ENCODE measurements at regions not wholly inside any gene's neighbourhood (a gene's known extent, or its start where the extent isn't known, plus 50 kb on each side); places are given as distances from the start of the nearest gene placed in this dataset.

- Mint-ChIP-seq H3K4me1 (no peaks in the 10 kb centered on the region), H3K27me3 (peaks cover 10% of the 10 kb centered on the region), H3K36me3 (ENCODE audit: low read depth) (peaks cover 2% of the 10 kb centered on the region), H3K4me3 (no peak overlapping the region), H3K27ac (no peak overlapping the region)
- no peak for DNase-seq
- no peaks in the 10 kb centered on the region for H3K9me3 ChIP-seq (ENCODE audit: control insufficient read depth, low read length, poor library complexity, severe bottlenecking)
- ATAC-seq: no peak
These were observed 94.1 kb downstream of the SIK1 start for GRCh38 chr21:43332861-43333297.

GRCh38 chr21:43331962-43332828, 94.7 kb downstream of the SIK1 start:
- peaks cover 2% of the 10 kb centered on the region for H3K36me3 Mint-ChIP-seq (ENCODE audit: low read depth)
- ATAC-seq: no peak
- H3K4me3 Mint-ChIP-seq: no peak overlapping the region
- H3K27me3 Mint-ChIP-seq: peaks cover 10% of the 10 kb centered on the region
- no peak for DNase-seq
- no peaks in the 10 kb centered on the region for H3K4me1 Mint-ChIP-seq
- H3K27ac Mint-ChIP-seq: no peak overlapping the region
- H3K9me3 ChIP-seq (ENCODE audit: control insufficient read depth, low read length, poor library complexity, severe bottlenecking): no peaks in the 10 kb centered on the region

GRCh38 chr21:43331111-43331961, 95.6 kb downstream of the SIK1 start:
- Mint-ChIP-seq H3K4me1 (no peaks in the 10 kb centered on the region), H3K27me3 (peaks cover 17% of the 10 kb centered on the region), H3K4me3 (no peak overlapping the region), H3K36me3 (ENCODE audit: low read depth) (peaks cover 2% of the 10 kb centered on the region), H3K27ac (no peak overlapping the region)
- DNase-seq (no peak), ATAC-seq (no peak)
- no peaks in the 10 kb centered on the region for H3K9me3 ChIP-seq (ENCODE audit: control insufficient read depth, low read length, poor library complexity, severe bottlenecking)

GRCh38 chr21:43330306-43330881, 96.5 kb downstream of the SIK1 start:
- DNase-seq: no peak
- peaks cover 2% of the 10 kb centered on the region for H3K36me3 Mint-ChIP-seq (ENCODE audit: low read depth)
- no peaks in the 10 kb centered on the region for H3K9me3 ChIP-seq (ENCODE audit: control insufficient read depth, low read length, poor library complexity, severe bottlenecking)
- H3K27ac Mint-ChIP-seq: no peak overlapping the region
- H3K4me1 Mint-ChIP-seq: peaks cover 3% of the 10 kb centered on the region
- H3K27me3 Mint-ChIP-seq: peaks cover 21% of the 10 kb centered on the region
- ATAC-seq: no peak
- no peak overlapping the region for H3K4me3 Mint-ChIP-seq

- Mint-ChIP-seq H3K36me3 (ENCODE audit: low read depth) (peaks cover 2% of the 10 kb centered on the region), H3K27ac (no peak overlapping the region), H3K27me3 (peaks cover 21% of the 10 kb centered on the region), H3K4me1 (peaks cover 4% of the 10 kb centered on the region), H3K4me3 (no peak overlapping the region)
- ATAC-seq (no peak), DNase-seq (no peak)
- no peaks in the 10 kb centered on the region for H3K9me3 ChIP-seq (ENCODE audit: control insufficient read depth, low read length, poor library complexity, severe bottlenecking)
These were observed 97.1 kb downstream of the SIK1 start for GRCh38 chr21:43329711-43330269.

GRCh38 chr21:43328958-43329691, 97.8 kb downstream of the SIK1 start:
- no peak overlapping the region for H3K27ac Mint-ChIP-seq
- peaks cover 21% of the 10 kb centered on the region for H3K27me3 Mint-ChIP-seq
- H3K36me3 Mint-ChIP-seq (ENCODE audit: low read depth): peaks cover 2% of the 10 kb centered on the region
- peaks cover 4% of the 10 kb centered on the region for H3K4me1 Mint-ChIP-seq
- H3K9me3 ChIP-seq (ENCODE audit: control insufficient read depth, low read length, poor library complexity, severe bottlenecking): no peaks in the 10 kb centered on the region
- H3K4me3 Mint-ChIP-seq: no peak overlapping the region
- ATAC-seq (no peak), DNase-seq (no peak)

- H3K36me3 Mint-ChIP-seq (ENCODE audit: low read depth): peaks cover 2% of the 10 kb centered on the region
- no peak overlapping the region for H3K4me3 Mint-ChIP-seq
- no peak for ATAC-seq
- peaks cover 21% of the 10 kb centered on the region for H3K27me3 Mint-ChIP-seq
- DNase-seq: no peak
- H3K4me1 Mint-ChIP-seq: peaks cover 4% of the 10 kb centered on the region
- H3K27ac Mint-ChIP-seq: no peak overlapping the region
- H3K9me3 ChIP-seq (ENCODE audit: control insufficient read depth, low read length, poor library complexity, severe bottlenecking): no peaks in the 10 kb centered on the region
These were observed 98.6 kb downstream of the SIK1 start for GRCh38 chr21:43328185-43328957.

- ATAC-seq (peak; percentile 32), DNase-seq (no peak)
- no peaks in the 10 kb centered on the region for H3K9me3 ChIP-seq (ENCODE audit: control insufficient read depth, low read length, poor library complexity, severe bottlenecking)
- Mint-ChIP-seq H3K27ac (no peak overlapping the region), H3K27me3 (peaks cover 29% of the 10 kb centered on the region), H3K36me3 (ENCODE audit: low read depth) (peaks cover 2% of the 10 kb centered on the region), H3K4me3 (no peak overlapping the region), H3K4me1 (peaks cover 6% of the 10 kb centered on the region)
These were observed 100.8 kb downstream of the SIK1 start for GRCh38 chr21:43325968-43326715.

- Mint-ChIP-seq H3K36me3 (ENCODE audit: low read depth) (peaks cover 2% of the 10 kb centered on the region), H3K27ac (no peak overlapping the region), H3K4me3 (no peak overlapping the region), H3K27me3 (peaks cover 29% of the 10 kb centered on the region), H3K4me1 (peaks cover 6% of the 10 kb centered on the region)
- ATAC-seq: no peak
- no peak for DNase-seq
- H3K9me3 ChIP-seq (ENCODE audit: control insufficient read depth, low read length, poor library complexity, severe bottlenecking): no peaks in the 10 kb centered on the region
These were observed 101.9 kb downstream of the SIK1 start for GRCh38 chr21:43325036-43325435.

- peaks cover 2% of the 10 kb centered on the region for H3K36me3 Mint-ChIP-seq (ENCODE audit: low read depth)
- DNase-seq: no peak
- ATAC-seq: no peak
- no peak overlapping the region for H3K4me3 Mint-ChIP-seq
- no peak overlapping the region for H3K27ac Mint-ChIP-seq
- peaks cover 6% of the 10 kb centered on the region for H3K4me1 Mint-ChIP-seq
- no peaks in the 10 kb centered on the region for H3K9me3 ChIP-seq (ENCODE audit: control insufficient read depth, low read length, poor library complexity, severe bottlenecking)
- peaks cover 29% of the 10 kb centered on the region for H3K27me3 Mint-ChIP-seq
These were observed 102.3 kb downstream of the SIK1 start for GRCh38 chr21:43324596-43324995.

GRCh38 chr21:43323244-43324005, 103.5 kb downstream of the SIK1 start:
- no peaks in the 10 kb centered on the region for H3K9me3 ChIP-seq (ENCODE audit: control insufficient read depth, low read length, poor library complexity, severe bottlenecking)
- DNase-seq: no peak
- H3K27me3 Mint-ChIP-seq: peaks cover 25% of the 10 kb centered on the region

More at GRCh38 chr21:43323244-43324005, 103.5 kb downstream of the SIK1 start:
- ATAC-seq: no peak
- no peak overlapping the region for H3K27ac Mint-ChIP-seq
- H3K36me3 Mint-ChIP-seq (ENCODE audit: low read depth): peaks cover 2% of the 10 kb centered on the region
- H3K4me1 Mint-ChIP-seq: peaks cover 6% of the 10 kb centered on the region
- H3K4me3 Mint-ChIP-seq: no peak overlapping the region

All from T-helper 17 cell (primary cell).